ENCODE measurements at regions not wholly inside any gene's neighbourhood (a gene's known extent, or its start where the extent isn't known, plus 50 kb on each side); places are given as distances from the start of the nearest gene placed in this dataset.

DNA sequence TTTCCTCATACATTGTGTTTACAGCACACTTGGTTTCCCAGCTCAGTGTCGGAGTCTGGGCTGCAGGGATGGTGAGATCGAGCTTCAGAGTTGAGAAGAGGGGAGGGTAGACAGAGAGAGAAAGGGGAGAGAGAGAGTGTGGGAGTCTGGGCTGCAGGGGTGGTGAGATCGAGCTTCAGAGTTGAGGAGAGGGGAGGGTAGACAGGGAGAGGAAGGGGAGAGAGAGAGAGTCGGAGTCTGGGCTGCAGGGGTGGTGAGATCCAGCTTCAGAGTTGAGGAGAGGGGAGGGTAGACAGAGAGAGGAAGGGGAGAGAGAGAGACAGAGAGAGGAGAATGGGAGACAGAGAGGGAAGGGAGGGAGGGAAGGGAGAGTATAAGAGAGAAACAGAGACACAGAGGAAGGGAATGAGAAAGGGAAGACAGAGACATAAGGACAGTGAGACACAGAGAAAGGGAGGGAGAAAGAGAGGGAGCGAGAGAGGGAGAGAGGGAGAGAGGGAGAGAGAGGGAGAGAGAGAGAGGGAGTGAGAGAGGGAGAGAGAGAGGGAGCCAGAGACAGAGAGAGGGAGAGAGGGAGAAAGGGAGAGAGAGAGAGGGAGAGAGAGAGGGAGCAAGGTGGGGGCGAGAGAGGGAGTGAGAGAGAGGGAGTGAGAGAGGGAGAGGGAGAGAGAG lies 222.7 kb upstream of the GMDS start:
- TF ChIP-seq EP300 (IDR thresholded peaks at IDR 0.05) (no peak), CTCF (IDR thresholded peaks at IDR 0.05) (no peak), POLR2A (IDR thresholded peaks at IDR 0.05) (no peak)
